ENCODE measurements at regions not wholly inside any gene's neighbourhood (a gene's known extent, or its start where the extent isn't known, plus 50 kb on each side); places are given as distances from the start of the nearest gene placed in this dataset.

GRCh38 chr9:99406939-99407338, 184.9 kb downstream of the SEC61B start:
- Mint-ChIP-seq H3K27me3 (ENCODE audit: low read depth) (no peaks in the 10 kb centered on the region), H3K36me3 (ENCODE audit: low read depth) (no peaks in the 10 kb centered on the region), H3K4me3 (ENCODE audit: unreplicated experiment) (no peak overlapping the region), H3K9me3 (ENCODE audit: low read depth) (peaks cover 3% of the 10 kb centered on the region), H3K27ac (ENCODE audit: unreplicated experiment) (no peak overlapping the region), H3K4me1 (ENCODE audit: low read depth) (no peaks in the 10 kb centered on the region)
- no peak for DNase-seq (ENCODE audit: low spot score)
- no peak for TF ChIP-seq CTCF (IDR thresholded peaks at IDR 0.05)

DNA sequence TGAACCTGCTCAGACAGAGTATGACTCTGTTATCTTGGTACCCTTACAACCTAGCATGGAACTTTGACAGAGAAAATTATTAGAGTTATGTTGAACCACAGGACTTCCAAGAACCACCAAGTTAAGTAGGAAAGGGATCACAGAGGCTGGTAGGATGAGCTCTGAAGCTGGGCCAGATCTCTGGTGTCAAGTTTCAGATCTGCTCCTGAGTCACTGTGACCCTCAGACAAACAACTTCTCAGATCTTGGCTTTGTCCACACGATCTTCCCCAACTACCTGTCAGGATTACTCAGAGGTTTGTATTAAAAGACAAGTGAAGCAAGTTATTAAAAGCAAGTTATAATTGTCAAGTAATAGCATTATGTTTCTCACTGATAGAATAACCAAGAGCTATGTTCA, 189.0 kb downstream of the SEC61B start:
- H3K36me3 Mint-ChIP-seq (ENCODE audit: low read depth): no peaks in the 10 kb centered on the region
- H3K27ac Mint-ChIP-seq (ENCODE audit: unreplicated experiment): no peak overlapping the region
- peaks cover 3% of the 10 kb centered on the region for H3K9me3 Mint-ChIP-seq (ENCODE audit: low read depth)
- no peak for TF ChIP-seq CTCF (IDR thresholded peaks at IDR 0.05)
- no peak for DNase-seq (ENCODE audit: low spot score)
- no peak overlapping the region for H3K4me3 Mint-ChIP-seq (ENCODE audit: unreplicated experiment)
- no peaks in the 10 kb centered on the region for H3K4me1 Mint-ChIP-seq (ENCODE audit: low read depth)
- no peaks in the 10 kb centered on the region for H3K27me3 Mint-ChIP-seq (ENCODE audit: low read depth)

DNA sequence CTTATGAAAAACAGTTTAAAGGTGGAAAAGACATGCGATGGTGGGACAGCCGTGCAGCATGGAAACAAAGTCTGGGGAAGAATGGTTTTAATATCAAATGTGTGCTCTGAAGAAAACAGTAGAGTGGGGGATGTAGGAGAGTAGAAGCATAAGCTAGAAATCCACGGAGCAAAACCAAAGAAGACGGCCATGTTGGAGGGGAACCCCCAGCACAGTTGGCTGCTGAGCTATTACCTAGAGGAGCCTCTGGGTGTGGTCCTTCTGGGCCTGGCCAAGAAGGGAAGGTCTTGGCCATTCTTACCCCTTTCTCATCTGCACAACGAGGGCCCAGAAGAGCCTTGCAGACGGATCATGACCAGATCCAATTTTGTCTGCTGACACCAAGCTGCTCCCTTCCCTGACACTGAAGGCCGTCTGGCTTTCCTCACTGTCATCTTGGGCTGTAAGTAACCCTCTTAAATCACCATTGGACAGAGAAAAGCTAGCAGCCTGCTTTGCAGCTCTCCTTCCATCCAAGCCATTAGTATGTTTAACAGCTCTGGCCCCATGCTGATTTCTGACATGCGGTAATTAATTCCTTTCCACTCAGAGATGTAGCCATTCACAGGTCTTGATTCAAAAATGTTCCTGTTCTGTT, 189.5 kb downstream of the SEC61B start:
- no peak for DNase-seq (ENCODE audit: low spot score)
- H3K27ac Mint-ChIP-seq (ENCODE audit: unreplicated experiment): no peak overlapping the region
- no peaks in the 10 kb centered on the region for H3K27me3 Mint-ChIP-seq (ENCODE audit: low read depth)
- H3K4me3 Mint-ChIP-seq (ENCODE audit: unreplicated experiment): no peak overlapping the region
- H3K36me3 Mint-ChIP-seq (ENCODE audit: low read depth): no peaks in the 10 kb centered on the region
- H3K4me1 Mint-ChIP-seq (ENCODE audit: low read depth): no peaks in the 10 kb centered on the region
- no peak for TF ChIP-seq CTCF (IDR thresholded peaks at IDR 0.05)
- H3K9me3 Mint-ChIP-seq (ENCODE audit: low read depth): peaks cover 3% of the 10 kb centered on the region

GRCh38 chr9:99412606-99413005, 190.5 kb downstream of the SEC61B start:
- H3K27me3 Mint-ChIP-seq (ENCODE audit: low read depth): no peaks in the 10 kb centered on the region
- no peak for DNase-seq (ENCODE audit: low spot score)
- TF ChIP-seq CTCF (IDR thresholded peaks at IDR 0.05): no peak
- H3K4me1 Mint-ChIP-seq (ENCODE audit: low read depth): no peaks in the 10 kb centered on the region
- no peak overlapping the region for H3K4me3 Mint-ChIP-seq (ENCODE audit: unreplicated experiment)
- H3K27ac Mint-ChIP-seq (ENCODE audit: unreplicated experiment): no peak overlapping the region
- H3K36me3 Mint-ChIP-seq (ENCODE audit: low read depth): no peaks in the 10 kb centered on the region
- H3K9me3 Mint-ChIP-seq (ENCODE audit: low read depth): peaks cover 3% of the 10 kb centered on the region

- no peak for DNase-seq (ENCODE audit: low spot score)
- Mint-ChIP-seq H3K9me3 (ENCODE audit: low read depth) (peaks cover 3% of the 10 kb centered on the region), H3K27ac (ENCODE audit: unreplicated experiment) (no peak overlapping the region), H3K27me3 (ENCODE audit: low read depth) (no peaks in the 10 kb centered on the region), H3K36me3 (ENCODE audit: low read depth) (no peaks in the 10 kb centered on the region), H3K4me1 (ENCODE audit: low read depth) (peaks cover 5% of the 10 kb centered on the region), H3K4me3 (ENCODE audit: unreplicated experiment) (no peak overlapping the region)
- no peak for TF ChIP-seq CTCF (IDR thresholded peaks at IDR 0.05)
Measured at GRCh38 chr9:99414321-99414720, 192.2 kb downstream of the SEC61B start.

Measured in chondrocyte (in vitro differentiated cells).